Stimulated activated CD4-positive, alpha-beta T cell treated with anti-CD3 and anti-CD28 coated beads, Interleukin-4, amount 100 ng/mL, for 1 hour (primary cell): ENCODE measurements at regions not wholly inside any gene's neighbourhood (a gene's known extent, or its start where the extent isn't known, plus 50 kb on each side); places are given as distances from the start of the nearest gene placed in this dataset.
"Not testable (repeated sequence)": the region's sequence is repeated elsewhere in the genome, so short reads cannot be mapped to it uniquely, and the experiment has no call there.

Experiments
- DNase-seq: peaks from one replicate; pipeline ENCODE4 v3.0.0-alpha.2; 2020

- DNase-seq: no peak
Observed at GRCh38 chr10:9469663-9470205, 1415.2 kb downstream of the GATA3 start.

DNA sequence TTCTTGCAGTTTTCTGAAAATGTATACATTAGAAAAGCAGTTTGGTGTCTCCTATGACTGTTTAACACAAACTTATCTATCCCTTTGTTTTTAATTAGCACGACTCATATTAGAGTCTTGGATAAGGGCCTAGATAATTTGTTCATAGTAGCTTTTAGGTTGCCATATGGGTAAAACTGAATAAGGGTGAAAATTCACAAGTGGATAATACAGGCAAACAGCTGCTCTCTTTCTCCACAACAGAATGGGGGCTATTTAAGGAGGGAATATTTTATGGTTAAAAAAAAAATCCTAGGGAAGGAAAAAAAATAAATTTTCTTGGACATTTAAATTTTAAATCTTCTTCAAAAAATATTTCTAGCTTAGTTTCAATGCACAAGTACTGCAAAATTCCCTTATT is 1416.1 kb downstream of the GATA3 start:
- DNase-seq: no peak

DNA sequence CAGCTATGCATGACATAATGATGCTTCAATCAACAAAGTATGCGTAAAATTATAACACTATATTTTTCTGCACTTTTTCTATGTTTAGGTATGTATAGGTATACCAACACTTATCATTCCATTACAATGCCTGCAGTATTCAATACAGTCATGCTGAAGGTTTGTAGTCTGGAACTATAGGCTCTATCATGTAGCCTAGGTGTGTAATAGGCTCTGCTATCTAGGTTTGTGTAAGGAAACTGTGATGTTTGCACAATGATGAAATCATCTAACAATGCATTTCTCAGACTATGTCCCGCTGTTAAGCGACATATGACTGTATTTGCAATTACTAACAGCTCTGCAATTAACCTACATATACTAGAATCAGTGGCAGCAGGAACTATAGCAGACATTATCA is 1447.5 kb downstream of the GATA3 start:
- no peak for DNase-seq

DNA sequence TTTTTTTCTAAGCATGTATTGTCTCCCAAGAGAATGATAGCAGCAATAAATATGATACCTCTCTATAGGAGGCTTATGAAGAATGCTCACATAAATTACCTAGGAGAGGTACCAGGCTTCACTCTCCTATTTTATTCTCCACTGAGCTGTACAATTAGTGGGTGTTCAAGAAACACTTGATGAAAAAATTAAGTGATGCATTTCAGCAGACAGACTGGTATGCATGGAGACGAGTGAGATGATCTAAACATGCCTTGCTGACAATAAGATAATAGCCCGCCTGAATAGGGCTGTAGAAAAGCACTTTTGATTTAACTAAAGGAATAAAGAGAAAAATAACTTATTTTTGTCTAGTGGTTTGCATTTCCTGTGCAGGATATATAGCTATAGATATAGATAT is 1449.7 kb downstream of the GATA3 start:
- DNase-seq: no peak

DNA sequence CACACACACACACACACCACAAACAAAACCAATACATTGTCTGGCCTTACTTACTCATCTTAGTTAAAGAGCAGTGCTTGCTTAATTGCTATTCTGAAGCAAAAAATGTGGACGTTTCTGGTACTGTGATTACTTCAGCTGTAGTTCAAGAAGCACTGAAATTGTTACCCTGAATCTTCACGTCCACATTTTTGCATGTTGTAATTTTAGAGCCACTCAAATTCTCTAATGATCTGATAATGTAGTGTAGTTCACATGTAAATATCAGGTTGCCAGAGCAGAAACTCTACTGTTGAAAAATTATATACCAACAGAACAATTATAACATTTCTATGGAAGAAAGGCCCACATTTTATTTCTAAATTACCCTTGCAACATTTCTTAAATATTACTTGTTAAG is 1451.1 kb downstream of the GATA3 start:
- DNase-seq: no peak

DNA sequence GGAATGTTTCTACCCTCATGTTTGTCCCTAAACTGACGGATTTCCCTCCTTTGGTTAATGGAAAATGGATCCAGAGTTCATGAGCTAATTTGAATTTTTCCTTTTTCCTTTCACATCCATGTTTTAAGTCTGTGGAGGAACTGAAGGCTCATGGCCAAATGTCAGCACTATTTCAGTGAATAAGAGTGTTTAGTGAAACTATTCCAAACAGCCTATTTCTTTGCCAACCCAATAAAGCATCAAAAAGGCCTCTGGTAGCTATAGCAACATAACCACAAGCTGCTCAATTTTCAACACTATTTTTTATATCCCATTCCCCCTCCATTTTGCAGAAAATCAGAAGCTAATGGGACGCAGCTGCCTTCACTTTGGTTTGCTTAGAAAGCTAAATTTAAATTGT is 1454.1 kb downstream of the GATA3 start:
- no peak for DNase-seq

DNA sequence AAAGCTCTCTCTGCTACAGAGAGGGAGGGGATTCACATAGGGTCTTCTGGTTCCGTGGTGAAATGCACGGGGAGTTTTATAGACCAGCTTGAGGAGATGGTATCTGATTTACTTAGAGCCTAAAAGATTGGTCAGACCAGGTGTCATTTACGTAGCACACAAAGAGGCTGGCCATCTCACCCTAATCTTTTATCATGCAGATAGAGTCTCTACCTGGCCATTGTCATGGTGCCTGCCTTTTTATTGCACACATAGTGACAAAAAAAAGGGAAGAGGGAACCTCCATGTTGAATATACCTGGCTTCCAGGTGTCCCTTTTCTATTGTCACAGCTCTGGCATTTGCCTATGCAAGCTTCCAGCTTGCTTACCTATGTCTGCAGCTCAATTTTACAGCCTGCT is 1456.1 kb downstream of the GATA3 start:
- no peak for DNase-seq

DNA sequence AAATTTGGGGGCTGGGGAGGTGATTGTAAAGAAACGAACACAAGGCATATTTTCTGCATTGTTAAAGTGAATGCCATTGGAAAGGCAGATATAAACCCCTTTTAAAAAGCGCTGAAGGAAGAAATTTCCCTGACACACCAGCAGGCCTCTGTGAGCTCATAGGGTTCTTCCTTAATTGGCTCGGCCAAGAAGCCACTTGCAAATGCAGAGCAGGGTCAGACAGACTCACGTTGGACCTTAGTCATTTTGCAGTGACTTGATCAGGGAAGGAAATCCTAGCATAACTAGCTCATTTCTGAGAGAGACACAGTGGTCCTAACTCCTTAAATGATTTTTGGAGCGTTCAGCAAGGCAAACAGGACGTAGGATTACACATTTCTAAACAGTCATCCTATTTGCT is 1461.4 kb downstream of the GATA3 start:
- DNase-seq: no peak

DNA sequence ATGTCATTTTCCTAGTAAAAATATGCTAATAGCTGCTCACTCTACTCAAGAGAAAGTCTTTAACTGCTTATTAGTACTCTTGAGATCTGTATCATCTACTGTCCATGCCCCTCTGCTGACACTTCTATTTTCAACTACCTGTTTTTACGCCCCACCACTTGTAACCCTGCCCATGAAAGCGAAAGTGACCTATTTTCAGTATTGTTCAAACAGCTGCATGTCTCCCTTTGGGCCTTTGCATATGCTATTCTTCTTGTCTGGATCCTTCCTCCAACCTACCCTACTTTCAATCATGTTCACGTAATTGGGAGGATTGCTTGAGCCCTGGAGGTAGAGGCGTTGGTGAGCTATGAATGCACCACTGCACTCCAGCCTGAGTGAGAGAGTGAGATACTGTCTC is 1481.3 kb downstream of the GATA3 start:
- no peak for DNase-seq

- DNase-seq: no peak
Observed at GRCh38 chr10:9545073-9545472, 1472.6 kb upstream of the CELF2 start.

DNA sequence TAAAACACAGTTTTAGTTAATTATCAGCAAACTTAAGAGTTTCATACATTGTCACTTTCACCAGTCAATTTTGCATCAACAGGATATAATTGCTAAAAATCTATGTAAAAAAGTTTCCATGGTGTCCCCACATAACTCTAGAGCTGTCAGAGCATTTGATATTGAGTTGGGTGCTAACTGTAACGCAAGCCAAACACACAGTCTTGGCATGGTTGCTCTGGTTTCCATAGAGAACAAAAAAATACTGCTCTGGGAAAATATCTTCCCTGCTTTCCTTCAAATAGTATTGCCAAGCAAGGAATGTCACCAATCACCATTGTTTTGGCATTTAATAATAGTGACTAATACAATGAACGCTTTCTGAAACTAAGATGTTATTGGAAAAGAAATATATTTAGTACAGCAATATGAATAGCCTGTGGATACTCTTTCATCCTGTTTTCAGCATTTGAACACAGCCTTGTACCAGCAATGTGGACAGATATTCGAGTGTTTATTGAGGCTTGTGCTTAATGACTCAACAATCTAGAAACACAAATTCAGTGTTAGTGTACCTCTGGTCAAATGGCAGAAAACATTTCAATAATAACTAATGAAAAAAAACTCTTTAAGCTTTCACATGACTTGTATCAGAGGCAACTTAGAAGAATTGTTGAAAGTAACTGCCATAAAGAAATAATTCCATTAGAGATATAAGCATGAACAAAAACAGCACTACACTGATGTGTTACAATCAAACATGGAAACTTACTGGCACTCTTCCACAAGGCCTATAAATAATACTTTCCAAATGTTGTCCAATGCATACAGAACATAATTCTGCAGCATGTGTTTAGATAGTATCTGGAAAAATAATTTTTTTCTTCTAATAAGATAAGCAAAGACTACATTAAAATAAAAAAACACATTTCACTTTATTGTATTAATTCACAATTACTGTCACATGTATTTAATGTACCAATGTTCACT is 1469.5 kb upstream of the CELF2 start:
- no peak for DNase-seq

DNA sequence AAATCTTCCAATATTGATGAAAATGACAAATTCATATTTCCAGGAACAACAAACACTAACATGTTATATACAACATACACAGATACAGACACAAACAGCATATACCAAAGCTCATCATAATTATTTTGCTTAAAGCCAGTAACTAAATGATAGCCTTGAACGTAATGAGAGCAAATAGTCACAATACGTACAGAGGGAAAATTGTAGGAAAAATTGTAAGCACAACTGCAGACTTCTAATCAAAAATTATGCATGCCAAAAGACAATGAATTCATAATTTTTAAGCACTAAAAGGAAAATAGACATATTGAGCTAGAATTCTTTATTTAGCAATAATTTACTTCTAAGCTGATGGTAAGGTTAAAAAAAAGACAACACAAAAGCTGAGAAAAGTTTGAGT is 1466.9 kb upstream of the CELF2 start:
- no peak for DNase-seq

DNA sequence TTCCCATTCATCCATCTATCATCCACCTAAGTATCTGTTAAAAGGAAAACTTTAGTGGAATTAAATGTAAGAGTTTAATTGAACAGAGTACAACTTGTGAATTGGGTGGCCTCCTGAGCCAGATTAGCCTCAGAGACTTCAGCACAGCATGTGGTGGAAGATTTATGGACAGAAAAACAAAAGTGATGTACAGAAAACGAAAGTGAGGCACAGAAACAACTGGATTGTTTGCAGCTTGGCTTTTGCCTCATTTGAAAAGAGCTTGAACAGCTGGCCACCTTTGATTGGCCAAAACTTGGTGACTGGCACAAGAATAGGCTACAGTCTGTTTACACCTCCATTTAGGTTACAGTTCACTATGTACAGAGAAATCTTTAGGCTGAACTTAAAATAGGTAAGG is 1463.4 kb upstream of the CELF2 start:
- DNase-seq: no peak

- no peak for DNase-seq
Observed at GRCh38 chr10:9560976-9561375, 1456.7 kb upstream of the CELF2 start.

GRCh38 chr10:9561821-9562505 is 1455.7 kb upstream of the CELF2 start:
- DNase-seq: no peak

DNA sequence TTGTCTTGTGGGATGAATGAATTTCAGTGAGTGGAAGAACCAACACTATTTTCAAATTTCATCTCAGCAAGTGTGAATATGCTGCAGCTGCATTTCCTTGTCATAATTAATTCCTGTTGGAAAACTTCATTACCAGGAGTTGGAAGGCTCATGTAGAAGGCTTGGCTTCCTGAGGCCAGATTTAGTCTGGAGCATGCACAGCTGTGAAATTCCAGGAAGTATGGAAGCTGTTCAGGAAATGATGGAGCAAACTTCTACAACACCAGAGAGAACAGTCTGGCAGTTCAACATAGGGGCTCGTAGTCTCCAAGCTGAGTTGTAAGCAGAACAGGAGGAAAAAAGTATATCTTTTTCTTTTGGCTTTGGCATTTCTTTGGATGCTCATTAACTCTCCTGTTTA is 1439.9 kb upstream of the CELF2 start:
- DNase-seq: no peak

- no peak for DNase-seq
Observed at GRCh38 chr10:9579110-9579705, 1438.5 kb upstream of the CELF2 start.

DNA sequence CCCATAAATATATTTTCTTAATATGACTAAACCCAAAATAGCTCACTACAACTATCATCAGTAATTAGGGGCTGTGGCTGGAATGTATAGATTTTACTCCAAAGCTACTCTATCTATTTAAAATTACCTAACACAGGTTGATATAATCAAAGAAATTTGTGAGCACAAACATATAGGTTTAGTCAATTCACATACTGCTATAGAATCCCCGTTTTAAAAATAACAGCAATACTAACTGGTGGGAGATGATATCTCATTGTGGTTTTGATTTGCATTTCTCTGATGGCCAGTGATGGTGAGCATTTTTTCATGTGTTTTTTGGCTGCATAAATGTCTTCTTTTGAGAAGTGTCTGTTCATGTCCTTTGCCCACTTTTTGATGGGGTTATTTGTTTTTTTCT is 1434.9 kb upstream of the CELF2 start:
- DNase-seq: not testable (repeated sequence)

DNA sequence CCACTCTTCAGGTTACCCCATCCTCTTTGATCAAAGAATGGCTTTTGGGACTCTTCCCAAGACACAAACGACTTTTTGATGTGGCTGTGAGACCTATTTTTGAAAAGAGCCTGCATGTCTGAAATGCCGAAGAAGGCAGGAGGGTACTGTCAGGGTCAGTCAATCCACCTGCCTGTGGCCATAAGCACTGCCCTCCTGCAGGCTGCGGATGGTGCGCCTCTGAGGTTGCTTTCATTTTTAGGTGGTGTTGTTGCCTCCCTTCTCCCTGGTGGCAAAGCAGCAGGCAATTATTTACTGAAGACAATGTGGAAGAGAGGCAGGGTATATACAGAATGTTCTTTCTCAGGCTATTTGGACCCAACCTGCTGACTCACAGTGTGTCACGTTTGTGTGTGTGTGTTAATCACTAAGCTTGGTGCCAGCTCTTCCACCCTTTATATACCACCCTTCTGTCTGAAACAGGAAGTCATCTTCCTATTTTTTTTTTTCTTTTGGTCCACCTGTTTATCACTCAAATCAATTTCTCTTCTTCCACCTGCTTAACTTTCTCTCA is 1421.2 kb upstream of the CELF2 start:
- DNase-seq: no peak

DNA sequence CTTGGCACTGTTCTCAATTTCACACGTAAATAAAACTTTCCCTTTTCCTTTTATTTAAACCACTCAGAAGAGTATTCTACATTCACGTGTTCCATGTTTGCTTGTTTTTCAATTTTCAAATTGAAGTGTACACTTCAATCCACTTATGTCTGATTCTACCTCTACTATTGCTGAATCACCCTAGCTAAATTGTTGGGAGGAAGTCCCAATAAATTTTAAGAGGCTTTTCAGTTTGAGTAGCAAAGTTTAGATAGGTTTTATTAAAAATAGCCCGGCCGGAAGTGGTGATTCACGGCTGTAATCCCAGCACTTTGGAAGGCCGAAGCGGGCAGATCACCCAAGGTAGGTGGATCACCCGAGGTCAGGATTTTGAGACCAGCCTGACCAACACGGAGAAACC is 1414.7 kb upstream of the CELF2 start:
- no peak for DNase-seq

GRCh38 chr10:9603972-9604371 is 1413.7 kb upstream of the CELF2 start:
- DNase-seq: no peak

DNA sequence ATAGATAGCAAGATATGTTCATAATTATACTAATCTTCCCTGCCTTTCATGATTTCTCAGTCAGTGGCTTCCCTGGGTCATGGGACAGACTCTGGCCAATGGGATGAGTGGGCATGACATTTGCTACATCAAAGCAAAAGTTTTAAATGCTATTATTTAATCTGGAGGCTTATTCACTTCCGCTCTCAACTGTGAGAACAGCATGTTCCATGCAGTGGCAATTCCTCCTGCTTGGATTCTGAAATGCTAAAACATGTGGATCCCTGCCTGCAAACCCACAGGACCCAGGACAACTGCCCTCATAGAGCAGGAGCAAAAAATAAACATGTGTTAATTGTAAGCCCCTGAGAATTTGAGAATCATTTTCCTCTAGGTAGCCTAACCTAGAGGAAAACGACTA is 1412.4 kb upstream of the CELF2 start:
- no peak for DNase-seq

GRCh38 chr10:9608602-9609001 is 1409.1 kb upstream of the CELF2 start:
- DNase-seq: no peak
